Endometrium (tissue), 2 donors: ENCODE measurements at regions not wholly inside any gene's neighbourhood (a gene's known extent, or its start where the extent isn't known, plus 50 kb on each side); places are given as distances from the start of the nearest gene placed in this dataset.

Experiments used
- FAIRE-seq: peaks from 2 replicates; lab custom pipeline; 2012; peaks lifted over from hg19 to GRCh38; lab: Jason Lieb, UNC
- donor health status: control.
- donor health status: control.

GRCh38 chr10:131776496-131776895 lies 124.3 kb upstream of the PPP2R2D start:
- no peak for FAIRE-seq

GRCh38 chr10:131777162-131777561 lies 123.6 kb upstream of the PPP2R2D start:
- no peak for FAIRE-seq

- no peak for FAIRE-seq
These were observed 122.9 kb upstream of the PPP2R2D start for GRCh38 chr10:131777921-131778320.

- FAIRE-seq: no peak
These were observed 122.4 kb upstream of the PPP2R2D start for GRCh38 chr10:131778385-131778784.

GRCh38 chr10:131778842-131779241 lies 122.0 kb upstream of the PPP2R2D start:
- FAIRE-seq: no peak

GRCh38 chr10:131779661-131780394 lies 121.0 kb upstream of the PPP2R2D start:
- no peak for FAIRE-seq

GRCh38 chr10:131781076-131781475 lies 119.7 kb upstream of the PPP2R2D start:
- no peak for FAIRE-seq

GRCh38 chr10:131781791-131782190 lies 119.0 kb upstream of the PPP2R2D start:
- FAIRE-seq: no peak

GRCh38 chr10:131784363-131785120 lies 116.3 kb upstream of the PPP2R2D start:
- no peak for FAIRE-seq

- no peak for FAIRE-seq
These were observed 115.7 kb upstream of the PPP2R2D start for GRCh38 chr10:131785121-131785460.

GRCh38 chr10:131786756-131787605 lies 113.8 kb upstream of the PPP2R2D start:
- FAIRE-seq: peak; percentile 63

GRCh38 chr10:131787961-131788360 lies 112.8 kb upstream of the PPP2R2D start:
- no peak for FAIRE-seq

- FAIRE-seq: no peak
These were observed 112.4 kb upstream of the PPP2R2D start for GRCh38 chr10:131788386-131788785.

GRCh38 chr10:131789516-131789915 lies 111.3 kb upstream of the PPP2R2D start:
- FAIRE-seq: no peak

GRCh38 chr10:131790021-131790420 lies 110.8 kb upstream of the PPP2R2D start:
- FAIRE-seq: no peak

- no peak for FAIRE-seq
These were observed 108.7 kb upstream of the PPP2R2D start for GRCh38 chr10:131792011-131792651.

- no peak for FAIRE-seq
These were observed 108.0 kb upstream of the PPP2R2D start for GRCh38 chr10:131792809-131793208.

GRCh38 chr10:131795761-131796160 lies 105.0 kb upstream of the PPP2R2D start:
- no peak for FAIRE-seq

GRCh38 chr10:131797626-131798025 lies 103.2 kb upstream of the PPP2R2D start:
- FAIRE-seq: no peak

- no peak for FAIRE-seq
These were observed 101.4 kb upstream of the PPP2R2D start for GRCh38 chr10:131799429-131799828.

- FAIRE-seq: no peak
These were observed 98.5 kb upstream of the PPP2R2D start for GRCh38 chr10:131802156-131802915.

- FAIRE-seq: no peak
These were observed 97.8 kb upstream of the PPP2R2D start for GRCh38 chr10:131802996-131803395.
